H9 (cell line): ENCODE measurements at regions not wholly inside any gene's neighbourhood (a gene's known extent, or its start where the extent isn't known, plus 50 kb on each side); places are given as distances from the start of the nearest gene placed in this dataset.

ENCODE experiments used
- DNase-seq: peaks from one replicate; pipeline ENCODE4 v3.0.0-alpha.2; 2017
- H2AFZ ChIP-seq: one replicate; pipeline ENCODE4 v1.6.1; 2013; ENCODE audit warnings: mild to moderate bottlenecking, low read length, control low read depth, moderate library complexity
- H2AK5ac ChIP-seq: 2 replicates; pipeline ENCODE4 v1.6.1; 2013; ENCODE audit warnings: low read length, control low read depth, mixed read lengths; ENCODE audit not compliant: insufficient read length
- H2BK120ac ChIP-seq: one replicate; pipeline ENCODE4 v1.6.1; 2013; ENCODE audit warnings: low read depth, mild to moderate bottlenecking, low read length, control low read depth, inconsistent platforms; ENCODE audit not compliant: poor library complexity, severe bottlenecking
- H2BK12ac ChIP-seq: 2 replicates; pipeline ENCODE4 v1.6.1; 2013; ENCODE audit warnings: low read length, control low read depth, mixed read lengths, low read depth; ENCODE audit not compliant: insufficient read length
- H2BK15ac ChIP-seq: 2 replicates; pipeline ENCODE4 v1.6.1; 2013; ENCODE audit warnings: low read depth, low read length, control low read depth
- H2BK20ac ChIP-seq: one replicate; pipeline ENCODE4 v1.6.1; 2013; ENCODE audit warnings: low read depth, mild to moderate bottlenecking, low read length, control low read depth, inconsistent platforms; ENCODE audit not compliant: poor library complexity, severe bottlenecking
- H2BK5ac ChIP-seq: 2 replicates; pipeline ENCODE4 v1.6.1; 2013; ENCODE audit warnings: low read length, control low read depth, mixed read lengths; ENCODE audit not compliant: insufficient read length
- H3K14ac ChIP-seq: 2 replicates; pipeline ENCODE4 v1.6.1; 2013; ENCODE audit warnings: low read length, control low read depth; ENCODE audit not compliant: insufficient read depth
- H3K18ac ChIP-seq: 2 replicates; pipeline ENCODE4 v1.6.1; 2013; ENCODE audit warnings: low read depth, mild to moderate bottlenecking, mixed read lengths, low read length, control low read depth; ENCODE audit not compliant: insufficient read length
- H3K23ac ChIP-seq: 2 replicates; pipeline ENCODE4 v1.6.1; 2013; ENCODE audit warnings: low read length, control low read depth, mixed read lengths, low read depth; ENCODE audit not compliant: insufficient read length
- H3K23me2 ChIP-seq: 2 replicates; pipeline ENCODE4 v1.6.1; 2013; ENCODE audit warnings: low read depth, mild to moderate bottlenecking, mixed read lengths, low read length, control low read depth; ENCODE audit not compliant: insufficient read length, poor library complexity, severe bottlenecking
- H3K27ac ChIP-seq: 2 replicates; pipeline ENCODE4 v1.5.1; 2013; ENCODE audit warnings: low read length, control low read depth, mixed read lengths, low read depth; ENCODE audit not compliant: insufficient read length
- H3K27me3 ChIP-seq: 2 replicates; pipeline ENCODE4 v1.6.1; 2013; ENCODE audit warnings: low read length, control low read depth, inconsistent platforms; ENCODE audit not compliant: insufficient read depth
- H3K4ac ChIP-seq: 2 replicates; pipeline ENCODE4 v1.6.1; 2013; ENCODE audit warnings: low read depth, mild to moderate bottlenecking, control low read depth, inconsistent platforms, low read length, moderate library complexity
- H3K4me1 ChIP-seq: 2 replicates; pipeline ENCODE4 v1.6.1; 2013; ENCODE audit warnings: low read length, control low read depth, inconsistent platforms; ENCODE audit not compliant: insufficient read depth
- H3K4me2 ChIP-seq: 2 replicates; pipeline ENCODE4 v1.6.1; 2013; ENCODE audit warnings: low read length, control low read depth, mixed read lengths; ENCODE audit not compliant: insufficient read length, insufficient read depth
- H3K56ac ChIP-seq: 2 replicates; pipeline ENCODE4 v1.6.1; 2013; ENCODE audit warnings: low read depth, mild to moderate bottlenecking, mixed read lengths, low read length, control low read depth; ENCODE audit not compliant: insufficient read length
- H3K79me1 ChIP-seq: 2 replicates; pipeline ENCODE4 v1.6.1; 2013; ENCODE audit warnings: low read depth, mild to moderate bottlenecking, moderate library complexity, low read length, control low read depth, inconsistent platforms; ENCODE audit not compliant: insufficient read depth, poor library complexity, severe bottlenecking
- H3K79me2 ChIP-seq: 2 replicates; pipeline ENCODE4 v1.6.1; 2013; ENCODE audit warnings: low read length, control low read depth, inconsistent platforms; ENCODE audit not compliant: insufficient read depth
- H3K9ac ChIP-seq: 2 replicates; pipeline ENCODE4 v1.6.1; 2013; ENCODE audit warnings: low read length, control low read depth, mixed read lengths; ENCODE audit not compliant: insufficient read length; ENCODE audit errors: extremely low read depth
- H3K9me3 ChIP-seq: one replicate; pipeline ENCODE4 v1.6.1; 2013; ENCODE audit warnings: low read depth, low read length, inconsistent platforms; ENCODE audit not compliant: control insufficient read depth
- H3T11ph ChIP-seq: one replicate; pipeline ENCODE4 v1.6.1; 2013; ENCODE audit warnings: mild to moderate bottlenecking, low read length, control low read depth, inconsistent platforms
- H4K20me1 ChIP-seq: one replicate; pipeline ENCODE4 v1.6.1; 2013; ENCODE audit not compliant: control insufficient read depth, insufficient read length, insufficient read depth
- H4K5ac ChIP-seq: 2 replicates; pipeline ENCODE4 v1.6.1; 2013; ENCODE audit warnings: low read depth, mild to moderate bottlenecking, mixed read lengths, low read length, control low read depth; ENCODE audit not compliant: insufficient read length
- H4K8ac ChIP-seq: replicated peaks from 2 replicates; pipeline ENCODE4 v1.6.1; 2013; ENCODE audit warnings: low read length, control low read depth, mixed read lengths, low read depth; ENCODE audit not compliant: insufficient read length
- H4K91ac ChIP-seq: 2 replicates; pipeline ENCODE4 v1.6.1; 2013; ENCODE audit warnings: low read depth, mild to moderate bottlenecking, moderate library complexity, mixed read lengths, low read length, control low read depth; ENCODE audit not compliant: insufficient read length
- H3K27ac Mint-ChIP-seq, 3 experiments: 2 replicates in 2 of 3; 3 replicates in 1 of 3; pipeline ENCODE4 v1.8.0; 2020 to 2021; ENCODE audit warnings: mixed read lengths in 3 of 3, mild to moderate bottlenecking in 1 of 3, moderate library complexity in 1 of 3
- H3K27me3 Mint-ChIP-seq: 2 replicates; pipeline ENCODE4 v1.8.0; 2021; ENCODE audit warnings: low read depth, mild to moderate bottlenecking, moderate library complexity, mixed read lengths
- H3K36me3 Mint-ChIP-seq, 3 experiments: 2 replicates in 2 of 3; 3 replicates in 1 of 3; pipeline ENCODE4 v1.8.0; 2020 to 2021; ENCODE audit warnings: low read depth in 3 of 3, mixed read lengths in 3 of 3; ENCODE audit not compliant: insufficient read depth in 1 of 3
- H3K4me1 Mint-ChIP-seq, 2 experiments: 2 replicates each; pipeline ENCODE4 v1.8.0; 2020; ENCODE audit warnings: mixed read lengths in 2 of 2
- H3K4me3 Mint-ChIP-seq, 2 experiments: 2 replicates in 1 of 2; 3 replicates in 1 of 2; pipeline ENCODE4 v1.8.0; 2020 to 2021; ENCODE audit warnings: mild to moderate bottlenecking in 2 of 2, mixed read lengths in 2 of 2, moderate library complexity in 1 of 2
- H3K9me3 Mint-ChIP-seq, 2 experiments: 2 replicates in 1 of 2; 3 replicates in 1 of 2; pipeline ENCODE4 v1.8.0; 2020; ENCODE audit warnings: mild to moderate bottlenecking in 2 of 2, mixed read lengths in 2 of 2, moderate library complexity in 1 of 2
- CTCF ChIP-seq: fragments of 200-600 bp; sonication (generic); conservative IDR thresholded peaks from 3 replicates; pipeline ENCODE4 v1.8.0; 2021; ENCODE audit warnings: antibody characterized with exemption, mild to moderate bottlenecking
- WGBS: extraction: QIAGEN DNeasy Blood & Tissue Kit; methylation state at CpG from one replicate; pipeline ENCODE4 v1.1.7; 2013; ENCODE audit warnings: missing lambda C conversion rate, low lambda C conversion rate, mixed read lengths; ENCODE audit not compliant: insufficient read length; ENCODE audit errors: extremely low coverage; 5-methylcytosine and 5-hydroxymethylcytosine counted together

- Mint-ChIP-seq H3K4me1 (peaks cover 2 to 6% of the 10 kb centered on the region in 2 experiments; a peak in 3 of 4 replicates), H3K9me3 (peaks cover 1 to 2% of the 10 kb centered on the region in 2 experiments), H3K4me3 (no peak overlapping the region), H3K36me3 (peaks cover 0 to 2% (median 0%) of the 10 kb centered on the region in 3 experiments; a peak in 2 of 7 replicates), H3K27ac (no peak overlapping the region; a peak in 2 of 7 replicates), H3K27me3 (no peaks in the 10 kb centered on the region)
- Histone ChIP-seq H2BK15ac (no peak overlapping the region), H3K9me3 (no peaks in the 10 kb centered on the region), H3K27me3 (no peaks in the 10 kb centered on the region), H3T11ph (no peak overlapping the region), H2AK5ac (no peak overlapping the region), H2BK20ac (no peak overlapping the region), H4K5ac (no peak overlapping the region), H2AFZ (peak overlapping the region; percentile 96), H2BK5ac (no peak overlapping the region), H3K23me2 (no peaks in the 10 kb centered on the region), H3K4me2 (no peak overlapping the region), H3K9ac (no peak overlapping the region), H4K8ac (no peak overlapping the region), H3K27ac (no peak overlapping the region), H4K91ac (no peak overlapping the region), H3K56ac (no peak overlapping the region), H3K79me2 (no peaks in the 10 kb centered on the region), H2BK12ac (no peak overlapping the region), H3K23ac (no peak overlapping the region), H2BK120ac (no peak overlapping the region), H3K79me1 (no peaks in the 10 kb centered on the region), H4K20me1 (no peaks in the 10 kb centered on the region), H3K18ac (no peak overlapping the region), H3K4ac (no peak overlapping the region), H3K4me1 (no peaks in the 10 kb centered on the region; the same call in 1 of the 2 replicates), H3K14ac (no peak overlapping the region)
- WGBS = no CpG with 5 or more reads among the region's 7 CpGs
- TF ChIP-seq CTCF = peak; percentile 72
- DNase-seq = peak; percentile 56
These were observed 91.1 kb upstream of the CACHD1 start for GRCh38 chr1:64378826-64379225.
